Cardiac fibroblast (primary cell): ENCODE measurements at regions not wholly inside any gene's neighbourhood (a gene's known extent, or its start where the extent isn't known, plus 50 kb on each side); places are given as distances from the start of the nearest gene placed in this dataset.

Source experiments
- DNase-seq, 2 donors: peaks; one replicate each; pipeline versions ENCODE4 v3.0.0 to v3.0.0-alpha.2; 2010; ENCODE audit warnings: low read depth in 2 of 2
- H3K4me3 ChIP-seq, 2 donors: replicated peaks in 1 of 2; 1 replicate in 1 of 2; 2 replicates in 1 of 2; pipeline ENCODE4 v1.5.1; 2011; ENCODE audit warnings: low read depth in 2 of 2, low read length in 2 of 2, mild to moderate bottlenecking in 2 of 2, moderate library complexity in 1 of 2
- CTCF ChIP-seq: IDR thresholded peaks from one replicate; pipeline ENCODE4 v1.5.1; 2011; ENCODE audit warnings: low read depth, mild to moderate bottlenecking, low read length, inconsistent platforms

- TF ChIP-seq CTCF: no peak
- peak in 1 of 2 donors; percentile 11 for DNase-seq
- H3K4me3 ChIP-seq: no peak overlapping the region
Measured at GRCh38 chr4:89379511-89380044, 72.0 kb upstream of the GPRIN3 start.

- DNase-seq: no peak
- no peak overlapping the region for H3K4me3 ChIP-seq
- TF ChIP-seq CTCF: no peak
Measured at GRCh38 chr4:89373394-89373793, 65.8 kb upstream of the GPRIN3 start.

GRCh38 chr4:89371614-89372013 is 64.0 kb upstream of the GPRIN3 start:
- TF ChIP-seq CTCF: no peak
- DNase-seq: no peak
- no peak overlapping the region for H3K4me3 ChIP-seq

DNA sequence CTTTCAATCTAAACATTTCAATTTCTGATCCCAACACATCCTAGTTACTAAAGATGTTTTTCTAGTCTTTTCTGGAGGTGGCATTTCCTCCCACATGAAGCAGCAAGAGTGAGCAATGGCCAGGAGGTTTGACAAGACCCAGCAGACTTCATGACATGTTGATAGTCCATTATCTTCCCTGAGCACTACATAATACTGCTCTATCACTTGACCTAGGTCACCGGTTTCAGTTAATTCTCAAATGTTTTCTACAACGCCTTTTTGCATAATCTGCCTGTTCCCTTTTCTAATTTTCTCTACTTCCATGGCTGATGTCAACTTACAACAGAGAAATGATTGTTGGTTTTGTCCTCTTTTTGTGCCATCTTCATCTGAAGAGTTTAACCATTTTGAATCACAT is 62.0 kb upstream of the GPRIN3 start:
- TF ChIP-seq CTCF: no peak
- no peak for DNase-seq

DNA sequence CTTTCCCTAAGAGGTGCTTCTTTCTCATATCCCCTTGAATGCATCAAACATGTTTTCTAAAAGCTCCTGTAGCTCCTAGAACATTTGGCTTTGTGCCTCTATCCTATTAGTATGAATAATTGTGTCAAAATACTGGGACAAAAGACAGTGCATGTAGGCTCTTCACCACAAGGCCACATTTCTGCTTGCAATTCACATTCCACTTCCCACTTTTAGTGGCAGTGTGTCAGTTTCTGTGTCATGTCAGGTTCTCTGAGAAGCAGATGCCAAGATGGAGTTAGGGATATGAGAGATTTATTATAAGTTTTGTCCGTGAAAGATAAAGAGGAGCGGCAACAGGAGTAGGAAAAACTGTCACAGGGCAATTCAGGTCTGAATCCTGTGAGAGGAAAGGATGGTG is 61.3 kb upstream of the GPRIN3 start:
- no peak for DNase-seq
- no peak for TF ChIP-seq CTCF
- H3K4me3 ChIP-seq: no peak overlapping the region

More for the DNA sequence above, 62.0 kb upstream of the GPRIN3 start:
- no peak overlapping the region for H3K4me3 ChIP-seq

DNA sequence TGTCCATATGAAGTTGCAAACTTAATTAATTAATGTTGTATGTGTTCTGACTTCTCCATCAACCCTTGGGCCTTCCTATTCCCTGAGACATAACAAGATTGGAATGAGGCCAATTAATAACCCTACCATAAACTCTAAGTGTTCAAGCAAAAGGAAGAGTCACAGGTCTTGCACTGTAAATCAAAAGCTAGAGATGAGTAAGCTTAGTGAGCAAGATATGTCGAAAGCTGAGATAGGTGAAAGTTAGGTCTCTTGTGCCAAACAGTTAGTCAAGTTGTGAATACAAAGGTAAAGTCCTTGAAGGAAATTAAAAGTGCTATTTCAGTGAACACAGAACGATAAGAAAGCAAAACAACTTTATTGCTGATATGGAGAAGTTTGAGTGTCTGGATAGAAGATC is 58.2 kb upstream of the GPRIN3 start:
- no peak for TF ChIP-seq CTCF
- no peak for DNase-seq
- H3K4me3 ChIP-seq: no peak overlapping the region

- DNase-seq: no peak
- TF ChIP-seq CTCF: no peak
- no peak overlapping the region for H3K4me3 ChIP-seq
Measured at GRCh38 chr4:89365375-89365774, 57.8 kb upstream of the GPRIN3 start.
